Transverse colon (tissue), 4 donors: ENCODE measurements at regions not wholly inside any gene's neighbourhood (a gene's known extent, or its start where the extent isn't known, plus 50 kb on each side); places are given as distances from the start of the nearest gene placed in this dataset.

Experiments used
- DNase-seq: peaks from one replicate; pipeline ENCODE4 v3.0.0-alpha.2; 2019
- H3K27ac ChIP-seq, 4 donors: fragments of 200-600 bp; sonication (generic); 2 replicates each; pipeline ENCODE4 v1.5.1; 2016 to 2018; ENCODE audit warnings: inconsistent platforms in 4 of 4
- H3K27me3 ChIP-seq: fragments of 200-600 bp; sonication (generic); 2 replicates; pipeline ENCODE4 v1.5.1; 2017; ENCODE audit warnings: inconsistent platforms
- H3K36me3 ChIP-seq, 4 donors: fragments of 200-600 bp; sonication (generic); 2 replicates each; pipeline ENCODE4 v1.5.1; 2017 to 2019; ENCODE audit warnings: inconsistent platforms in 4 of 4
- H3K4me1 ChIP-seq, 4 donors: fragments of 200-600 bp; sonication (generic); 2 replicates each; pipeline ENCODE4 v1.5.1; 2017 to 2020; ENCODE audit warnings: inconsistent platforms in 4 of 4
- H3K4me3 ChIP-seq, 4 donors: fragments of 200-600 bp; sonication (generic); 1 replicate in 1 of 4; 2 replicates in 3 of 4; pipeline versions ENCODE4 v1.5.1 to v1.6.1; 2017 to 2019; ENCODE audit warnings: inconsistent platforms in 4 of 4
- H3K9me3 ChIP-seq, 2 donors: fragments of 200-600 bp; sonication (generic); 2 replicates each; pipeline ENCODE4 v1.5.1; 2017 to 2019; ENCODE audit warnings: inconsistent platforms in 2 of 2
- CTCF ChIP-seq, 5 experiments: fragments of 200-600 bp in 3 of 5; fragments of 450-650 bp in 2 of 5; sonication (generic) in 3 of 5; IDR thresholded peaks; 1 replicate in 2 of 5; 2 replicates in 3 of 5; pipeline ENCODE4 v1.5.1; 2016 to 2017; ENCODE audit warnings: antibody characterized with exemption in 5 of 5, inconsistent platforms in 3 of 5, mild to moderate bottlenecking in 2 of 5, moderate library complexity in 1 of 5
- EP300 ChIP-seq: sonication (generic); formaldehyde crosslinking; IDR thresholded peaks from one replicate; pipeline ENCODE4 v1.6.1; 2017; ENCODE audit warnings: antibody characterized with exemption, low read depth
- POLR2A ChIP-seq: fragments of 450-650 bp; IDR thresholded peaks from one replicate; pipeline ENCODE4 v1.6.1; 2016; ENCODE audit warnings: antibody characterized with exemption, mild to moderate bottlenecking, moderate library complexity
- POLR2AphosphoS5 ChIP-seq, 3 donors: sonication (generic); formaldehyde crosslinking; IDR thresholded peaks; one replicate each; pipeline ENCODE4 v1.6.1; 2016; ENCODE audit warnings: antibody characterized with exemption in 3 of 3
- WGBS, 2 donors: methylation state at CpG; one replicate each; pipeline ENCODE4 v1.1.5; 2018; ENCODE audit warnings: low coverage in 1 of 2; 5-methylcytosine and 5-hydroxymethylcytosine counted together
- in situ Hi-C, 4 donors: fragments of 200-750 bp; cut with MboI; loops; one replicate each; pipeline versions ENCODE4 v1.15.0 to v1.15.1; 2017; ENCODE audit warnings: low sequenced_read_pairs in 3 of 4, low pct_ligation_motif_present in 1 of 4, low pct_unique_long_range_greater_than_20kb in 1 of 4
- intact Hi-C: fragments of 100-400 bp; cut with DNase I; formaldehyde crosslinking; loops from one replicate; pipeline ENCODE4 v1.15.1; 2023; ENCODE audit warnings: low total_unique reads

- 82 to 89% methylated on average over 6 of the region's 6 CpGs for WGBS, 2 donors
- H3K4me1 ChIP-seq, result no peaks in the 10 kb centered on the region
- DNase-seq, result no peak
- H3K9me3 ChIP-seq, result no peaks in the 10 kb centered on the region
- H3K36me3 ChIP-seq, result no peaks in the 10 kb centered on the region
- TF ChIP-seq POLR2AphosphoS5 (IDR thresholded peaks at IDR 0.05) (no peak), CTCF (IDR thresholded peaks at IDR 0.05) (no peak), POLR2A (no peak), EP300 (no peak)
- no peaks in the 10 kb centered on the region for H3K27me3 ChIP-seq
- no peak overlapping the region for H3K4me3 ChIP-seq
- no peak overlapping the region for H3K27ac ChIP-seq
- in situ Hi-C loops (no loop called here), intact Hi-C loops (no loop called here)
Measured at GRCh38 chr6:139625081-139625939, 250.9 kb upstream of the CITED2 start.

GRCh38 chr6:139623372-139623771 is 248.9 kb upstream of the CITED2 start:
- in situ Hi-C loops, result no loop called here

DNA sequence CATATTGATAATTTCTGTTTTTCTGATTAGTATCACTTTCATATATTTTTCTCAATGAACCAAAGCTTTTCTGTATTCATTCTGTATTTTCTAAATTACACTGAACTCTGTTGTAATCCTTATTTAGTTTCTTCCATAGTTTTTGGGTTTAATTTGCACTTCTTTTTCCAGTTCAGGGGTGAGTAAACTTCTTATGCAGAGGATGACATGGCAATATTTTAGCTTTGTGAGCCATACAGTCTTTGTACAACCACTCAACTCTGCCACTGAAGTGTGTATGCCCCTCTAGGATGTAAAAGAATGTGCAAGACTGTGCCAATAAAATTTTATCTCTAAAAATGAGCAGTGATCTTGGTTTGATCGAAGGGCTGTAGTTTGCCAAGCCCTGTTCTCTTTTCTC is 239.0 kb upstream of the CITED2 start:
- H3K9me3 ChIP-seq, result no peaks in the 10 kb centered on the region
- H3K4me1 ChIP-seq, result no peaks in the 10 kb centered on the region
- DNase-seq, result no peak
- TF ChIP-seq CTCF (IDR thresholded peaks at IDR 0.05) (no peak), POLR2AphosphoS5 (IDR thresholded peaks at IDR 0.05) (no peak), EP300 (no peak), POLR2A (no peak)
- H3K27ac ChIP-seq, result no peak overlapping the region
- H3K27me3 ChIP-seq, result no peaks in the 10 kb centered on the region
- intact Hi-C loops, result no loop called here
- 91 to 92% methylated on average over 1 of the region's 1 CpG for WGBS, 2 donors
- in situ Hi-C loops, result no loop called here
- H3K4me3 ChIP-seq, result no peak overlapping the region
- H3K36me3 ChIP-seq, result no peaks in the 10 kb centered on the region

More at GRCh38 chr6:139623372-139623771, 248.9 kb upstream of the CITED2 start:
- Histone ChIP-seq H3K27me3 (no peaks in the 10 kb centered on the region), H3K9me3 (no peaks in the 10 kb centered on the region), H3K4me1 (no peaks in the 10 kb centered on the region), H3K36me3 (no peaks in the 10 kb centered on the region), H3K27ac (no peak overlapping the region), H3K4me3 (no peak overlapping the region)
- TF ChIP-seq CTCF (IDR thresholded peaks at IDR 0.05), result no peak
- no peak for TF ChIP-seq POLR2AphosphoS5 (IDR thresholded peaks at IDR 0.05)
- no peak for TF ChIP-seq POLR2A
- TF ChIP-seq EP300, result no peak
- WGBS, 2 donors, result 79 to 99% methylated on average over 4 of the region's 4 CpGs
- DNase-seq, result no peak
- intact Hi-C loops, result no loop called here

DNA sequence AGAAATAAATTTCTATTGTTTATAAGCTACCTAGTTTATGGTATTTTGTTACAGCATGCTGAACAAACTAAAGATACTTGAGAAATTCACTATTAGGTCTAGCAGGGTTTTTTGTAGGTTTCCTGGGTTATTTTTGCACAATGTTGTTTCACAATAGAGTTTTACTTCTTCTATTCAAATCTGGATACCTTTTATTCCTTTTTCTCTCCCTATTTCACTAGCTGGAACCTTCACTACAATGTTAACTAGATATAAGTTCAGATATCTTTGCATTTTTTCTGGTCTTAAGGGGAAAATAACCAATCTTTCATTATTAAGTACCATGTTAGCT is 237.7 kb upstream of the CITED2 start:
- Histone ChIP-seq H3K27ac (no peak overlapping the region), H3K36me3 (no peaks in the 10 kb centered on the region), H3K27me3 (no peaks in the 10 kb centered on the region), H3K4me1 (peaks cover 0 to 4% (median 0%) of the 10 kb centered on the region in 4 donors), H3K4me3 (no peak overlapping the region), H3K9me3 (no peaks in the 10 kb centered on the region)
- TF ChIP-seq CTCF (IDR thresholded peaks at IDR 0.05) (no peak), EP300 (no peak), POLR2AphosphoS5 (IDR thresholded peaks at IDR 0.05) (no peak)
- in situ Hi-C loops (no loop called here), intact Hi-C loops (no loop called here)
- DNase-seq, result no peak
